ENCODE measurements at regions not wholly inside any gene's neighbourhood (a gene's known extent, or its start where the extent isn't known, plus 50 kb on each side); places are given as distances from the start of the nearest gene placed in this dataset.

DNA sequence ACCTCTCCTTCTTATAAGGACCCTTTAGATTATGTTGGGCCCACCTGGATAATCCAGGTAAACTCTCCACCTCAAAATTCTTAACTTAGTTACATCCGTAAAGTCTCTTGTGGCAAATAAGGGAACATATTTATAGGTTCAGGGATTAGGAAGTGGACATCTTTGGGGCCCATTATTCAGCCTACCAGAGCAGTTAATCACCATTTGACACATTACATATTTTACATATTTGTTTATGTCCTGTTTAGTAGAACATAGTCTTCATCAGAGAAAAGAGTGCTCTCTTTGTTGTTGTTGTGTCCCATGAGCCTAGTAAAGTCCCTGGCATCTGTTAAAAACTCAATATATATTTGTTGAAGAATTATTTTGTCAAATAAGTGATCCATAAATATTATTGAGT, 134.0 kb upstream of the SPATS2L start:
- TF ChIP-seq, protein P1, sequence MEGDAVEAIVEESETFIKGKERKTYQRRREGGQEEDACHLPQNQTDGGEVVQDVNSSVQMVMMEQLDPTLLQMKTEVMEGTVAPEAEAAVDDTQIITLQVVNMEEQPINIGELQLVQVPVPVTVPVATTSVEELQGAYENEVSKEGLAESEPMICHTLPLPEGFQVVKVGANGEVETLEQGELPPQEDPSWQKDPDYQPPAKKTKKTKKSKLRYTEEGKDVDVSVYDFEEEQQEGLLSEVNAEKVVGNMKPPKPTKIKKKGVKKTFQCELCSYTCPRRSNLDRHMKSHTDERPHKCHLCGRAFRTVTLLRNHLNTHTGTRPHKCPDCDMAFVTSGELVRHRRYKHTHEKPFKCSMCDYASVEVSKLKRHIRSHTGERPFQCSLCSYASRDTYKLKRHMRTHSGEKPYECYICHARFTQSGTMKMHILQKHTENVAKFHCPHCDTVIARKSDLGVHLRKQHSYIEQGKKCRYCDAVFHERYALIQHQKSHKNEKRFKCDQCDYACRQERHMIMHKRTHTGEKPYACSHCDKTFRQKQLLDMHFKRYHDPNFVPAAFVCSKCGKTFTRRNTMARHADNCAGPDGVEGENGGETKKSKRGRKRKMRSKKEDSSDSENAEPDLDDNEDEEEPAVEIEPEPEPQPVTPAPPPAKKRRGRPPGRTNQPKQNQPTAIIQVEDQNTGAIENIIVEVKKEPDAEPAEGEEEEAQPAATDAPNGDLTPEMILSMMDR (IDR thresholded peaks at IDR 0.05; ENCODE audit: unreplicated experiment) = no peak
- Mint-ChIP-seq H3K36me3 (ENCODE audit: insufficient read depth) (no peaks in the 10 kb centered on the region), H3K9me3 (ENCODE audit: low read depth) (no peaks in the 10 kb centered on the region), H3K27me3 (no peaks in the 10 kb centered on the region), H3K27ac (no peak overlapping the region), H3K4me1 (ENCODE audit: low read depth) (no peaks in the 10 kb centered on the region), H3K4me3 (ENCODE audit: low read depth) (no peak overlapping the region)
- no peak for DNase-seq (ENCODE audit: low spot score, unreplicated experiment)

DNA sequence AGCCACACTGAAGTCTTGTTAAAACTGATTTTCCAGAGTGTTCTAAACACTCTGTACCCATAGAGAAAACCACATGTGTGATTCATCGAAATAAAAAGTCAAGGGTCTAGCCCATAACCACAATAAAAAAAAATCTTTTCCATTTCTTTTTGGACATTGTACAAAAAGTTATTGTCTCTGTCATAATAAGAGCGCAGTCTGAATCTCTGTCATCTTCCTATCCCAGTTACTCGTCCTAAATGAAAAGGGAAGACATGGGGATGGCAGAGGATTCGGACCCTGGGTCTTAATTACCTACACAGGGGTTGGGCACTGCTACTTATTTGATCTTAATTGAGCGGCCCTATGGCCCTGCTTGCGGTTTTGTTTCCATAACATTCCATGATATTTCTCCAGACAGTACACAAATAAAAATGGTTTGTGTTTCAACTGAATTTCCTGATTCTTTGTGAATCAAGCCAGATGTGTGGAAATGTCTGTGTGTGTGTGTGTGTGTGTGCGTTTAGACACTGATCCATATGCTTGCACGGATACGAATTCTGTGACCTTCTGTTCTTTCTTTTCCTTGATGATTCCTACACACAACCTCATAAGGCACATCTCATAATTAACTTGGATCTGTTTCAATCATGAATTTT, 133.4 kb upstream of the SPATS2L start:
- Mint-ChIP-seq H3K4me1 (ENCODE audit: low read depth) (no peaks in the 10 kb centered on the region), H3K36me3 (ENCODE audit: insufficient read depth) (no peaks in the 10 kb centered on the region), H3K27me3 (no peaks in the 10 kb centered on the region), H3K9me3 (ENCODE audit: low read depth) (no peaks in the 10 kb centered on the region), H3K27ac (no peak overlapping the region), H3K4me3 (ENCODE audit: low read depth) (no peak overlapping the region)
- TF ChIP-seq, protein P1 (IDR thresholded peaks at IDR 0.05; ENCODE audit: unreplicated experiment) = no peak
- no peak for DNase-seq (ENCODE audit: low spot score, unreplicated experiment)

DNA sequence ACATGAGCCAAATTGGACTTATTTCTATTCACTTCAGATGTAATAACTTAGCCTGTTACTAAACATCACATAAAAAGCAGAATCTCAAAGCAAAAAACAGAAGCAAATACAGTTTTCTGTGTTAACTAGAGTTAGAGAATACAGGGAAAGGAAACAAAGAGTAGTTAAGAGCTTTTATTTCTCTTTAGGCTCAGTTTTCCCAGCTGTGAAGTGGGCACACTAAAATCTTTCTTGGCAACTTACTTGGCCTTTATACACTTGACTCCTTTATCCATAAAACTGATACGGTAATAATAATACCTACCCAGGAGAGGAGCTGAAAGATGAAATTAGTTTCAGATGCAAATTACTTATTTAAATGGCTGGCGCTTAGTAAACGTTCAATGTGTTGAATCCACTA, 132.8 kb upstream of the SPATS2L start:
- H3K4me1 Mint-ChIP-seq (ENCODE audit: low read depth) = no peaks in the 10 kb centered on the region
- no peak overlapping the region for H3K4me3 Mint-ChIP-seq (ENCODE audit: low read depth)
- TF ChIP-seq, protein P1 (IDR thresholded peaks at IDR 0.05; ENCODE audit: unreplicated experiment) = no peak
- DNase-seq (ENCODE audit: low spot score, unreplicated experiment) = no peak
- H3K36me3 Mint-ChIP-seq (ENCODE audit: insufficient read depth) = no peaks in the 10 kb centered on the region
- H3K27me3 Mint-ChIP-seq = no peaks in the 10 kb centered on the region
- no peak overlapping the region for H3K27ac Mint-ChIP-seq
- no peaks in the 10 kb centered on the region for H3K9me3 Mint-ChIP-seq (ENCODE audit: low read depth)

GRCh38 chr2:200174433-200175216, 131.9 kb upstream of the SPATS2L start:
- TF ChIP-seq, protein P1 (IDR thresholded peaks at IDR 0.05; ENCODE audit: unreplicated experiment) = no peak
- Mint-ChIP-seq H3K4me1 (ENCODE audit: low read depth) (no peaks in the 10 kb centered on the region), H3K27me3 (no peaks in the 10 kb centered on the region), H3K36me3 (ENCODE audit: insufficient read depth) (no peaks in the 10 kb centered on the region), H3K4me3 (ENCODE audit: low read depth) (no peak overlapping the region), H3K9me3 (ENCODE audit: low read depth) (no peaks in the 10 kb centered on the region), H3K27ac (peak overlapping the region; percentile 40)
- no peak for DNase-seq (ENCODE audit: low spot score, unreplicated experiment)

DNA sequence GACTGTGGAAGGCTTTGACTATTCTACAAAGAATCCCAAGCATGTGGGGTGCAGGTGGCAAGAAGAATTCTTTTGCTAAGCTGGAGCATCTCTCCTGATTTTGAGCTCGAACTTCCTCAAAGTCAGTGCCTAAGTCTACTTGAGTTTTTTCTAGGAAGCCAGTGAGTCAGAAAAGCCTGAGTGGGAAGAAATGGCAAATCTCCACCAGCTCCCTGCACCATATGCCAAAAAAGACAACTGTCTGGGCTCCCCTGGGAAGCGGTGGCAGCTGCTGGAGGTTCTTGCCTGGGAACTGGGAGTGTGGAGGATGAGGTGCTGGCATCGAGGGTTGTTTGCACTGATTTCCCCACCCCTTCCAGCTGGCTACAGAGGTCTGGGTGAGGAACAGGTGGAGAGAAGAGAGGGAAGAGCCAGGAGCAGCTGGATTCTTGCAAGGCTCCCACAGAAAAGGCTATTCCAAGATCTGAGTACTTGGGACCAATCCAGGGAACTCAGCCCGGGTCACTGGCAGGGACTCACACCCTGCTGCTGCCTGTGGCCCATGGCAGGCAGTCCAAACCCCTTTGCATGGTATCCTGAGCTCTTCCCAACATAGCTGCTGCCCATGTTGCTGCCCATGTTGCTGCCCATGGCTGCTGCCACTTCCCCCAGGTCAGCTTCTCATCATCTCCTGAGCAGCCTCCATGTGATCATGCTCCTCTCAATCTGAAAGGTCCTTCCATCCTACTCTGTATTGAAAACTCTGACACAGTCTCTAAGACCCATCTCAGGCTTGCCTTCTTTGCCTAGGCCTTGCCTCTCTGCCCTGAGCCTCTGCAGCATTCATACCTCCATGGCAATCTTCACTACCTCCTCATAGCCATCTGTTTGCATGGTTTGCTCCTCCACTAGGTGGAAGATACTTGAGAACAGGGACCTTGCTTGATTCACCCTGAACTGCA, 128.3 kb upstream of the SPATS2L start:
- Mint-ChIP-seq H3K27me3 (peaks cover 3% of the 10 kb centered on the region), H3K36me3 (ENCODE audit: insufficient read depth) (no peaks in the 10 kb centered on the region), H3K9me3 (ENCODE audit: low read depth) (no peaks in the 10 kb centered on the region), H3K27ac (no peak overlapping the region), H3K4me3 (ENCODE audit: low read depth) (no peak overlapping the region), H3K4me1 (ENCODE audit: low read depth) (peaks cover 5% of the 10 kb centered on the region)
- TF ChIP-seq, protein P1 (IDR thresholded peaks at IDR 0.05; ENCODE audit: unreplicated experiment) = no peak
- DNase-seq (ENCODE audit: low spot score, unreplicated experiment) = no peak
